Prostate gland (tissue), 2 donors: ENCODE measurements at regions not wholly inside any gene's neighbourhood (a gene's known extent, or its start where the extent isn't known, plus 50 kb on each side); places are given as distances from the start of the nearest gene placed in this dataset.

Source experiments
- POLR2A ChIP-seq: fragments of 450-650 bp; IDR thresholded peaks from one replicate; pipeline ENCODE4 v1.6.1; 2016; ENCODE audit warnings: antibody characterized with exemption, mild to moderate bottlenecking
- TF ChIP-seq, protein P1 (sequence below), 4 experiments: fragments of 200-600 bp in 2 of 4; fragments of 450-650 bp in 2 of 4; sonication (generic) in 2 of 4; IDR thresholded peaks; 1 replicate in 3 of 4; 2 replicates in 1 of 4; pipeline ENCODE4 v1.5.1; 2016 to 2019; ENCODE audit warnings: antibody characterized with exemption in 4 of 4, mild to moderate bottlenecking in 2 of 4, moderate library complexity in 2 of 4

DNA sequence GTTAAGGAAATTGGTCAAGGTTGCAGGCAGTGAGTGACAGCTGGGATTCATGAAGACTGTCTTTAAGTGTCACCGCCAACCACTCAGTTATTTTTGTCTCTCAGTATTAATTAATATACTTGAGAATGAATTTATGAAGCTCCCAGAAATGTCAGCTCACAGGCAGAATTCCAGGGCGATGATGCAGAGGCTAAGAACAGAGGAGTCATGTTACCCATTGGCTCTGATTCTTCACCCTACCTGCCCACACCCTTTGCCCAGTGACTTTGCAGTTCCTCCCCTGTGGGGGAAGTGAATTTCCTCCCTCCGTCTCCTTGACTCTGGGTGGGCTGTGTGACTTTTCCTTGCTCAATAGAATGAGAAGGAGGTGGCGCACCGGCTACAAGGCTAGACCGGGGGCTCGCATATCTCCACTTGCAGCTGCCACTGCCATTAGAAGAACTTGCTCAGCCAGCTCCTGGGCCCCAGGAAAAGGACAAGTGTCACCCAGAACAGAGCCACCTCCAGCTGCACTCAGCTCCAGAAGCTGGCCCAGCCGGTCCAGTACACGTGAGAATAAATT, 157.1 kb upstream of the PRKCQ start:
- TF ChIP-seq, protein P1, sequence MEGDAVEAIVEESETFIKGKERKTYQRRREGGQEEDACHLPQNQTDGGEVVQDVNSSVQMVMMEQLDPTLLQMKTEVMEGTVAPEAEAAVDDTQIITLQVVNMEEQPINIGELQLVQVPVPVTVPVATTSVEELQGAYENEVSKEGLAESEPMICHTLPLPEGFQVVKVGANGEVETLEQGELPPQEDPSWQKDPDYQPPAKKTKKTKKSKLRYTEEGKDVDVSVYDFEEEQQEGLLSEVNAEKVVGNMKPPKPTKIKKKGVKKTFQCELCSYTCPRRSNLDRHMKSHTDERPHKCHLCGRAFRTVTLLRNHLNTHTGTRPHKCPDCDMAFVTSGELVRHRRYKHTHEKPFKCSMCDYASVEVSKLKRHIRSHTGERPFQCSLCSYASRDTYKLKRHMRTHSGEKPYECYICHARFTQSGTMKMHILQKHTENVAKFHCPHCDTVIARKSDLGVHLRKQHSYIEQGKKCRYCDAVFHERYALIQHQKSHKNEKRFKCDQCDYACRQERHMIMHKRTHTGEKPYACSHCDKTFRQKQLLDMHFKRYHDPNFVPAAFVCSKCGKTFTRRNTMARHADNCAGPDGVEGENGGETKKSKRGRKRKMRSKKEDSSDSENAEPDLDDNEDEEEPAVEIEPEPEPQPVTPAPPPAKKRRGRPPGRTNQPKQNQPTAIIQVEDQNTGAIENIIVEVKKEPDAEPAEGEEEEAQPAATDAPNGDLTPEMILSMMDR (IDR thresholded peaks at IDR 0.05), result no peak
- no peak for TF ChIP-seq POLR2A
